Activated effector memory CD4-positive, alpha-beta T cell treated with Interleukin-2 at 50 U/mL for 16 hours (primary cell): ENCODE measurements at regions not wholly inside any gene's neighbourhood (a gene's known extent, or its start where the extent isn't known, plus 50 kb on each side); places are given as distances from the start of the nearest gene placed in this dataset.
"Not testable (repeated sequence)": the region's sequence is repeated elsewhere in the genome, so short reads cannot be mapped to it uniquely, and the experiment has no call there.

Experiments used
- DNase-seq: peaks from one replicate; pipeline ENCODE4 v3.0.0-alpha.2; 2020

DNA sequence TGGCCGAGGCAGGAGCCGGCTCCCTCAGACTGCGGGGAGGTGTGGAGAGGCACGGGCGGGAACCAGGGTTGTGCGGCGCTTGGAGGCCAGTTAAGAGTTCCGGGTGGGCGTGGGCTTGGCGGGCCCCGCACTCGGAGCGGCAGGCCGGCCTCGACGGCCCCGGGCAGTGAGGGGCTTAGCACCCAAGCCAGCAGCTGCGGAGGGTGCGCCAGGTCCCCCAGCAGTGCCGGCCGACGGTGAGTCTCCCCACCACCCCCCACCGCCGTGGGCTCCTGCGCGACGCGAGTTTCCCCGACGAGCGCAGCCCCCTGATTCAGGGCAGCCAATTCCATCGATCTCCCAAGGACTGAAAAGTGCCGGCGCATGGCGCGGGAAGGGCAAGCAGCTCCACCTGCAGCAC, 605.4 kb upstream of the SLC35B3 start:
- no peak for DNase-seq

DNA sequence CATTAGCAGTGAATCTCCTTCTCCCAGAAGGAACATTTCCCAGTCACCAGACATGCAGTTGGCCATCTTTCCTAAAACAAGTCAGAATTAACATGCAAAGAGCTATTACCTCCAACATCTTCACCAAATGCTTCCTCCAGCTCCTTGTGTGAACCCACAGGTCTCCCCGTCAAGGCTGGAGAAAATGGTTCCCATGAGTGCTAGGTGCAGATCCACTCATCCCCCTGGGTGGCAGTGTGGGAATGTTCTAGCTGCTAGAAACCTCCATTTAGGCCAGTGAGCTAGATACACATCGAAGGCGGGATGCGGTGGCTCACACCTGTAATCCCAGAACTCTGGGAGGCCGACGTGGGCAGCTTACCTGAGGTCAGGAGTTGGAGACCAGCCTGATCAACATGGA, 603.9 kb upstream of the SLC35B3 start:
- DNase-seq: no peak

DNA sequence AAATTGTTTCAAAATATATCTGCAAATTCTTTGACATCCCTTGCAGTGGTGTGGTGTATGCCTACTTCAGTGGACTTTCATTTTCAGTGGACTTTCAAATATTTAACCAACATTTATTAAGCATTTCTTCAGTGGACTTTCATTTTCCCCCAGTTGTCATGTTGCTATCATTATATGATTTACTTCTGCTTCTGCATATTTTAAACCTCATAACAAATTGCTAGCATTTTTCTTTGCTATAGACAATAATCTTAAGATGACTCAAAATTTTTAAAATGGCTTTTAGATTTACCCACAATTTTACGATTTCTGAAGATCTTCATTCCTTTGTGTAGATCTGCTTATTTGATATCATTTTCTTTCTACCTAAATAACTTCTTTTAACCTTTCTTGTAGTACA, 592.7 kb upstream of the SLC35B3 start:
- DNase-seq: no peak

DNA sequence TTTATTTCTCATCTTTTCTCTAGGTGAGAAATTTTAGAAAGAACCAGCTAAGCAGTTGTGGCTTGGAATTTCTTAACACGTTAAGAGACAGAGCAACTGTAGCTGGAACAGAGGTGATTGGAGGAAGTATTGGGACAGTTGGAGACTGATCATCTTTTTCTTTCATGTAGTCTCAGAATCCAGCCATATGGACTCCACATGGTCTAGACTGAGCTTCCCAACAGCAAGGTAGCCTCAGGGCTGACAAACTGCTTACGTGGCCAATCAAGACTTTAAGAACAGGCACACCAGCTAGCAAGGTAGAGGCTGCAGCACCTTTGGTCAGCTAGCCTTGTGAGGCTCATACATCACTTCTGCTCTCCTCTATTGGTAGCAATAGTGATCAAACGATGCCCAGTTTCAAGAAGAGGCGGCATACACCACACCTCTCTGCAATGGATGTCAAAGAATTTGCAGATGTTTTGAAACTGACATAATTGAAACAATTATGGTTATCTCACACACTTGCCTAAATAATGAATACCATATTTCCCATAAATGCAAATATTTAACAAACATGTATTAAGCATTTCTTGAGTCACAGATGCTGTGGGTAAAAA, 590.5 kb upstream of the SLC35B3 start:
- no peak for DNase-seq

DNA sequence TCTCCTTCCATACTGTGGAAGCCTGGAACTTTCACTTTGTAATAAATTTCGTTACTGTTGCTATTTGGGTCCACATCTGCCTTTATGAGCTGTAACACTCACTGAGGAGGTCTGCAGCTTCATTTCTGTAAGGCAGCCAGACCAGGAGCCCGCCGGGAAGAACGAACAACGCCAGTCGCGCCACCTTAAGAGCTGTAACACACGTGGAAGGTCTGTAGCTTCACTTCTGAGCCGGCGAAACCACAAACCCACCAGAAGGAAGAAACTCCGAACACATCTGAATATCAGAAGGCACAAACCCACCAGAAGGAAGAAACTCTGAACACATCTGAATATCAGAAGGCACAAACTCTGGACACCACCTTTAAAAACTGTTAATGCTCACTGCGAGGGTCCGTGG, 589.9 kb upstream of the SLC35B3 start:
- DNase-seq: no peak

DNA sequence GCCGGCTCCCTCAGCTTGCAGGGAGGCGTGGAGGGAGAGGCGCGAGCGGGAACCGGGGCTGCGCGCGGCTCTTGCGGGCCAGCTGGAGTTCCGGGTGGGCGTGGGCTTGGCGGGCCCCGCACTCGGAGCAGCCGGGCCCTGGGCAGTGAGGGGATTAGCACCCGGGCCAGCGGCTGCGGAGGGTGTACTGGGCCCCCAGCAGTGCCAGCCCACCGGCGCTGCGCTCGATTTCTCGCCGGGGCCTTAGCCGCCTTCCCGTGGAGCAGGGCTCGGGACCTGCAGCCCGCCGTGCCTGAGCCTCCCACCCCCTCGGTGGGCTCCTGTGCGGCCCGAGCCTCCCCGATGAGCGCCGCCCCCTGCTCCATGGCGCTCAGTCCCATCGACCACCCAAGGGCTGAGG, 588.9 kb upstream of the SLC35B3 start:
- DNase-seq: not testable (repeated sequence)

DNA sequence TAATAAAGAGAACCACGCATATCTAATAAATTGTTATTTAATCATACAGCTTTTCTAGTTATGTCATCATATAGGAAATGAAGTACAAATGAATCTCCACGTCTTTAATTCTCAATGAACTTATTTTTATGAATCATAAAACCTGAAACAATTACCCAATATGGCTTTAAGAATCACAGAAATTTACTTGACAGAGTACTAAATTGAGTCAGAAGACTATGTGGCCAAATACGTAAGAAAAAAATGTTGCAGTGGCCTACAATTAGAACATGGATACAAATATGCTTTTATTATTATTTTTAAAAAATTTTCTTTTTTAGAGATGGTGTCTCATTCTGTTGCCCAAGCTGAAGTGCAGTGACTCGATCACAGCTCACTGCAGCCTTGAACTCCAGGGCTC, 584.7 kb upstream of the SLC35B3 start:
- no peak for DNase-seq

DNA sequence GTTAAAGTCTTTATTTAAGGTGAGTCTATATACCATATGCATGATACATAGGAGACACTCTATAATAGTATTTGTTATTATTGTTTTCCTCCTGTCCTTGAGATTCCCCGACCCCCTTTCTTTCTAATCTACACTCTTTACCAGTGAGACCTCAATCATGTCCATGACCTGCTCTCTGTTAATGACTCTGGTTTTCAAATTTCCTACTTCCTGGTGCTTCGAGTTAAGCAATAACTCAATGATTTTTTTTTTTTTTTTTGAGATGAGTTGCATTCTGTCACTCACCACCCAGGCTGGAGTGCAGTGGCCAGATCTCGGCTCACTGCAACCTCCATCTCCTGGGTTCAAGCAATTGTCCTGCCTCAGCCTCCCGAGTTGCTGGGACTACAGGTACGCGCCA, 574.6 kb upstream of the SLC35B3 start:
- DNase-seq: no peak

DNA sequence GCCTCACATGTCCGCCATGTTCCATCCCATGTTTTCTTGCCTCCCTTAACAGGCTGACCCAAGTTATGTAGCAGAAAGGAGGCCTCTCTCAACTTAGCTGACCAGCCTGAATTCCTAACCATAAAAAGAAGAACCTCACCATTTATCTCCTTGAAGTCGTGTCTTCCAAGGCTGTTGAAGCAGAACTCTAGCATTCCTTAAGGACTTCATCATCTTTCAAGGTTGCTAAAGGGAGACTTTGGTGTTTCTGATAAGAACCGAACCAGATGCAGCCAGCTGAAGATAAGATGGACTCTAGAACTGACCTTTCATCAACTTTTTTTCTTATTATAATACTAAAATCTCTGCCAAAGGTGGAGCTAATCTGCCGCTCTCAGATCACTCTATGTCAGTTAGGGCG, 571.7 kb upstream of the SLC35B3 start:
- no peak for DNase-seq

DNA sequence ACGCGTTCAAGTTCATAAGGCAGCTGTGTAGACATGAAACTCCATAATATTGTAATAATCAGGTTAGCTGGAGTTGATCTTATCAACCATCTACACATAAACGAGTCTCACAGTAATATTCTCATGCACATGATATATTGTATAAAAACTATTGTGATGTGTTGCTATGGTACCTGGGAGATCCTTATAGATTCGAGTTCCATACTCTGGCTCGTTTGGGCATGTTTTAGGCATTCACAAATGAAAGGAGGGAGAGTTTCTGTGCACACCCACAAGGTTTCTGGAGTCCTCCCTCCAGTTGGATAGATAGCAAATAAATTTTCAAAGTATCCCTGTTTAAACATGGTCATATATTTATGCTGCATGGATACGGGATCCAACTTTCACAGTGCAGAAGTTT, 567.5 kb upstream of the SLC35B3 start:
- no peak for DNase-seq

DNA sequence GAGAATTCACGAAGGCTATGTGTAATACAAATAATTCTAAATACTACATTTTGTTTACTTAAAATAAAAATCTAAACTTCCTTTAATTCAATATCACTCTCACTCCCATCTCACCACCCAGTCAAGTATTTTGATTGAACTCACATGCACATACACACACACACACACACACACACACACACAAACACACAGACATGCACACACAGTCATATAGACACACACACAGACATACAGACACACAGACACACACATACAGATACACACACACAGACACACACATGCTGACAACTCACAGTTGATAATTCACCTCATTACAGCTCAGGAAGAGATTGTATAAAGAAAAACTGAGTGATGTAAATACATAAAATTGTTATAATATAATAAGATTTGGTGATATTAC, 559.8 kb upstream of the SLC35B3 start:
- DNase-seq: no peak

DNA sequence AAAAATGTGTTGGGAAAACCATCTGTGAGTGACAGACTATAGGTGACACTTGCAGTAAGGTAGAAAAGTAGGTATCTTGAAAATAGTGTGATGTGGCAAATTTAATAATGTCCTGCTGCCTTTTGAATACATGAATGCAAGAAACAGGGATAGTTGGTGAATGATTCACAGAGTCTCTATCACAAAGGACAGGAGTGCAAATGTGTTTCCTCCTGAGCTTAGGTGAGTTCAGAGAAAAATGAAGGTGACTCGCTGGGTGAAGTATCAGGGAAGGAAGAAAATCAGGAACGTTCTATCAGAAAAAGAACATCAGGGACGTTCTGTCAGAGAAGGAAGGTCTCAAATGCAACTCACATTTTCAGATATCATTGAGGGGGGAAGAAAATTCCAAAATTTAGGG, 557.8 kb upstream of the SLC35B3 start:
- DNase-seq: no peak

DNA sequence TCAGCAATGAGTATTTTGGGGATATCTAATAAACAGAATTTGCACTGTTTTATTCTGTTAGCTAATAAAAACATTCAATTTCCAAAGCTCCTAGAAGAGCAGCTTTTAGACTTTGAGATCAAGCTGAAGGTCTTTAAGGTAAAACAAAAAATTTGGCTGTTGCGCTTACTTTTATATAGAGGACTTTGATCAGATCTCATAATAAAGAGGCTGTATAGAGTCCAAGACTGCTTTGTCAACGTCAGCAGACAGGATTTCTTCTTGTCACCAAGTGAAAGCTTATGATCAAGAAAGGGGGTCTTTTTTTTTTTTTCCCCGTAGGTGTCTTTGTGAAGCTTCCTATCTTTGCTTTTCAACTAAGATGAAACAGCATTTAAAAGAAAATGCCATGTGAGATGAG, 556.5 kb upstream of the SLC35B3 start:
- no peak for DNase-seq

DNA sequence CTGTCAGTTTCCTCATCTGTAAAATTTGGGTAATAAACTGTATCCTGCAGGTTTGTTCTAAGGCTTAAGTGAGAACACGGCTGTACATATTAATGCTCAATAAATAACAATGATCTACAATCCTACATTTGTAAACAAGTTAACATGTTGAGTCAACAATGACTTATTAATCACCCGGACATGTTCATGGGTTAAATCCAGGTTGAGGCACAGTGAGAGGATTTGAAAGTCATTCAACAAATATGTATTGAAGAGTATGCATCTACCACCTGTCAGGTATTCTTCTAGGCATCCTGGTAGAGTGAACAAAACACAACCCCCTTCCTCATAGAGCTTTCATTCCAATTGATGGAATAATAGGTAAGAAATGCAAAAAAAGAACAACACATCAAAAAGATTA, 554.7 kb upstream of the SLC35B3 start:
- DNase-seq: no peak

DNA sequence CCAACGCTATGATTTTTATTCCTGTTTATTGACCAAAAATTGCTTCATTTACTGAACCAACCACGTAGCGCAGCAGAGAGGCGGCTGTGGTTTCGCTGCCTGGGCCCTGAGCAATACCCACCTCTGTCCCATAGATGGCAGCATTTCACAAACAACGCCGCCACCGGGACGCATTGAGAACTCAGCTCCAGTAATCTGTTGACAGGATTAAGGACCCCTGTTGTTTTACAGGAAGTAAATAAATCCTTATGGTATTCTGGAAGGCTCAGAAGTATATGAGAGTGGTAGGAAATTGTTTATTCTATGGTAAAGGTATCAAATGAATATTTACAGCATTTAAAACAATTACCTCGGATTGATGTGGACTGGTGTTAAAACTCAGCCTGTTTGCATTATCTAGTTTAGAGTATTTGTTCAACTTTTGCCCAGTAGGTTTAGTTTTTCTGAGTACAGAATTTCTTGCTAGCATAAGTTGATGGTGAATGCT, 547.9 kb upstream of the SLC35B3 start:
- DNase-seq: peak; percentile 6

DNA sequence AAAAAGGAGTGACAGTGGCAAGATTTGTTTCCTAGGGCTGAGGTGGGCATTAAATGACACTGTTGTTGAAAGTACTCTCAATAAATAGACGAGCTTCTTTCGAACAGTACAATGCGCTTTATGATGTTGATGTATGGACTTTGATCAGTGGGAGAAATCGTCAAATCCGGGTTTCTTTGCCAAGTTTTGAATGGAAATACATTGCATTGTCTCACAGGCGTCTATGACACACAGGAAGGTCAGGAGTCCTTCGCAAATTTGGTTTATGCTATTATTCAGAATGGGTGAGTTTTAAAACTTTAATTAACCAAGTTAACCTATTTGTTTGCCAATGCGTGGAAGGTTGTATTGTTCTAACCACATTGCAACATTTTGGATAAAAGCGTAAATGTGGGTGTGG, 547.3 kb upstream of the SLC35B3 start:
- no peak for DNase-seq

DNA sequence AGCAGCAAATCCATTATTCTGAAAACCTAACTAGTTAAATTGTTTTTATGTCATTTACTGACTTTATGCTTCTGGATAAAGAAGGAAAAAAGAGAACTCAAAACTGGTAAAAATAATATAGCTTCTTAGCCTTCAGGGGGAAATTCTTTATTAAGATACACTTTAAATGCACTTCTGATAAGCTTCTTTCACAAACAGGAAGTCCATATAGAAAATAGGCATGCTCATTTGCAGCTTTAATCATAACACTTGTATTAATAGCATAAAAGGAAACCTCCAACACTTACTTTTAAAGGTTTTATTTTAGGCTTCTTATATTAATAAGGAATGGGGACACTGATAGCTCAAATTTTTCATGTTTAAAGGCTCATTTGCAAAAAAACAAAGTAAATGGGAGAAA, 538.0 kb upstream of the SLC35B3 start:
- no peak for DNase-seq

DNA sequence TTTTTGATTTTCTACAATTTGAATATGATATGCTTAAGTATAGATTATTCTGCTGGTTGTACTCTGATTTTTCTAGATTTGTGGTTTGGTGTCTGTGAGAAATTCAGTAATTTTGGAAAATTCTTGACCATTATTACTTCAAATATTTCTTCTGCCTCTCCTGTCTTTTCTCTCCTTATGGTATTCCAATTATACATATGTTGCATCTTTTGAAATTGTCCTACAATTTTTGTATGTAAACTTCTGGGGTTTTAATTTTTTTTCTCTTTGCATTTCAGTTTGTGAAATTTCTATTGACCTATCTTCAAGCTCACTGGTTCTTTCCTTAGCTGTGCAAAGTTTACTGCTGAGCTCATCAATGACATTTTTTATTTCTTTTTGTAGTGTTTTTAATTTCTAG, 534.4 kb upstream of the SLC35B3 start:
- DNase-seq: no peak

DNA sequence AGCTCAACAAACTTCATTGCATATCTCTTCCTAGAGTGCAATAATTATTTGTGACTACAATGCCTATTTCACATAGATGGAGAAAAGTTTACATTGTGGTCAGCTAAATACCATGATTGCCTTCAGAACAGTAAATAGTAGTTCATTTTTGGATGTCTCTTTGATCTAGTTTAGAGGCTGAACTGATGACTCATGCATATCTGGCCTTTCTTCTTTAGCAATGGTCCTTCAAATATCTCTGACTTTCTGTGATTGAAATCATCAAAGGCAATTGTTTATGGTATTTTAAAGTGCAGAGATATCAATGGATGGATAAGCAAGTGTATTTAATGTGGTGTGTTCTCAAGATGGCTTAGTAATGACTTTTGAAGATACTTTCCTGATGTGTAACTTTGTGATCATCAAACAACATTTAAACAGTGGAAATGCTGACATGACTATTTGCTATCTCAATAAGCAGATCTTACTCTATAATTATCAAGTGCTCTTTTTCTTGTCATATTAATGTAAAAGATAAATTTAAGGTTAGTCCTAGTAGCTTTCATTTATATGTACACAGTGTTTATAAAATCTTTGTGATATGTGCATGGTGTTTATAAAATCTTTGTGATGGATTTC, 523.7 kb upstream of the SLC35B3 start:
- DNase-seq: no peak

DNA sequence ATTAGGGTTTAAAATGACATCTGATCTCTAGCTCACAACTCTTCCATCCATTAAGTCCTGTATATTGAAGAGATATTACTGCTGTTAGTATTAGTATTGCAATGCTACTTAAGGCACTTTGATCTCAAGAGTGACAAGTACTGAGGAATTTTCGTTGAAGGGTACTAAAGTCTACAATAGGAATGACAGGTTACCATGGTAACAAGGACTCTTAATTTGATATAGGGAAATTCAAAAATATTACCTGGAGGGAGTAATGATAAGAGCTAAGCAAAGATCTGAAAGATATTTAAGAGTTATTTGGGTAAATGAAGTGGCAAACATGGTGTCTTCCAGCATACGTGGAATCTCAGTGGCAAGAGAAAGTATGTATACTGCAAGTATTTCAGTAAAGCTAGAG, 518.0 kb upstream of the SLC35B3 start:
- no peak for DNase-seq

DNA sequence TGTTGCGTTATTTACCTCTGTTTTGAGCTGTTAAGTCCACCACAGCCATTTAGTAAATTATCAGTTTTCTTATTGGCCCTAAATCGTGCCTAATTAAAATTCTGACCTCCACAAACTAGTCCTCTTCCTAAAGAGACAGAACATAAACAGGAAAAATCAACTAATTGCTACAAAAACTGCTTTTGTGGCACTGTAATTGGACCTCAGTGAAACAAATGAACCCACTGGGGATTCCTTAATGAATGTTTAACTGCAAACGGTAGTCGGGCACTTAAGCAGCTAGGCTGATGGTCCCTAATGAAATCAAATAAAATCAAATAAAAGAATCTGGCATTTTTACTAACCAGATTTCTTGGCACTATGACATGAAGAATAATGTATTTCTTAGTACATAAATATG, 513.4 kb upstream of the SLC35B3 start:
- DNase-seq: no peak

DNA sequence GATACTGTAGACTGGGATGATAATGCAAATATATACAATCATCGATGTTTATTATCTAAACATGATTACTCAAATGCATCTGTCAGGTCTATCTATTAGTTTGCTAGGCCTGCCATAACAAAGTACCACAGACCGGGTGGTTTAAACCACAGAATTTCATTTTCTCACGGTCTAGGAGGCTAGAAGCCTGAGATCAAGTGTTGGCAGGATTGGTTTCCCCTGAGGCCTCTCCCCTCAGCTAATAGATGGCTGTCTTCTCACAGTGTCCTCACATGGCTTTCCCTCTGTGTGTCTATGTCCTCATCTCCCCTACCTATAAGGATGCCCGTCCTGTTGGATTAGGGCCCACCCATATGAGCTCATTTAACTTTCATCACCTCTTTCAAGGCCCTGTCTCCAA, 512.6 kb upstream of the SLC35B3 start:
- DNase-seq: no peak

DNA sequence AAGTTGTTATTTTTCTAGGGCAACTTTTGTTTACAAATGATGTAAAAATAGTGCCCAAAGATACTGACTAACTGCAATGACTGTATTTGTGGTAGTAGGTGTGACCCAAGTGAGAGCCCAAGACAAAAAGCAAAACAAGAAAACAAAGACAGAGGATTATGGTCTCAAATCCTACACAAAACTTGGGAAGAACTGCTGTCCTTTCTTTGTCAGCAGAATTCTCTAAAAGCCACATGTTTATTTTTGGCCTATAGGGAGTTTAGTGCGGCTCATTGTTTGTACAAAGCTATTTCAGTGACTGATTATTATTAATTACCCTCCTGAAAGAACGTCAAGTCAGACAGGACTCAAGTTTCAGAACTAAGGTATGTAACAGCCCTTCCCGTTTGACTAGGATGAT, 509.2 kb upstream of the SLC35B3 start:
- no peak for DNase-seq

DNA sequence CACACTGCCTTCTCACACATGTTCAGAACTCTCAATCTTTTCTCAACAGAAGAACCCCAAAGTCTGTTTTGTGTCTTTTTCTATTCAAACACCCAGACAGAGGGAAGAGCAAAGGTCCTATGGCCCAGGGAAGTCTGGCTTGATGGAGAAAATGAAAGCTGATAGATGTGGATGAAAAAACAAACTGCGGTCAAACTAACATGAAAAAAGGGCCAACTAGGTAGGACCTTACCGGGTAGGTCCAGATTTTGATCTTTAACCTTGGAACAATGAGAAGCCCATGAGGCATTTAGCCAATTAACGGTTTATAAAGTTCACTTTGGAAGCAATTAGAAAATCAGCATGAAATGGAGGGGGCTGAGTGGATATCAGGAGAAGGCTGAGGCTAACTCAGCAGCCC, 507.7 kb upstream of the SLC35B3 start:
- no peak for DNase-seq

DNA sequence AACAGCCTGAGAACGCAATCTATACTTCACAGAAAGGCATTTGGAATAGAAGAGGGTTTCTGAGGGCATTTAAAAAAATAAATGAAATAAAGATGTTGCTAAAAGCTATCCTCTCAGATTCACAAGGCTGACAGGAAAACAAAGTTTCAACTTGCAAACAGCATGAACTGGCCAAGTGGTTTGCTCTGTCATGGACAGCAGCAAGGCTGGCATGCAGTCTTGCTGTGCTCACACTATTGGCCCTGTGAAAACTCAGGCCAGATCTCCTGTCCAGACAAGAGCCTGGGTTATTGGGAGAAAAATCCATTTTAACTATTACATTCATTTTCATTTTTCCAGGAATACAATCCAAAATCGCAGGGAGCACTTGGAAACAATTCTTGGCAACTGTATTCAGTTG, 506.2 kb upstream of the SLC35B3 start:
- DNase-seq: no peak
